HG03571 (cell line): ENCODE measurements at regions not wholly inside any gene's neighbourhood (a gene's known extent, or its start where the extent isn't known, plus 50 kb on each side); places are given as distances from the start of the nearest gene placed in this dataset.
"Not testable (repeated sequence)": the region's sequence is repeated elsewhere in the genome, so short reads cannot be mapped to it uniquely, and the experiment has no call there.

Experiments used
- ATAC-seq: cut with Tn5 transposase; IDR thresholded peaks from one replicate; pipeline ENCODE4 v1.9.1; 2021; ENCODE audit not compliant: unreplicated experiment

DNA sequence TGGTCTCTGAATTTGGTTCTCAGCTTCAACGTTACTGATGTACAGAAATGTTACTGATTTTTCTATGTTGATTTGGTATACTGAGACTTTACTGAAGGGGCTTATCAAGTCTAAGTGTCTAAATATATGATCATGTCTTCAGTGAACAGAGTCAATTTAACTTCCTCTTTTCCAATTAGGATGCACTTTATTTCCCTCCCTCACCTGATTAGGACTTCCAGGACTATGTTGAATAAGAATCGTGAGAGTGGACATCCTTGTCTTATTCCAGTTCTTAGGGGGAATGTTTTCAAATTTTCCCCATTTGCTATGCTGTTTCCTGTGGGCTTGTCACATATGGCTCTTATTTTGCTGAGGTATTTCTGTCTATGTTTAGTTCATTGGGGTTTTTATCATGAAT, 349.5 kb downstream of the PRR16 start:
- ATAC-seq, result no peak

DNA sequence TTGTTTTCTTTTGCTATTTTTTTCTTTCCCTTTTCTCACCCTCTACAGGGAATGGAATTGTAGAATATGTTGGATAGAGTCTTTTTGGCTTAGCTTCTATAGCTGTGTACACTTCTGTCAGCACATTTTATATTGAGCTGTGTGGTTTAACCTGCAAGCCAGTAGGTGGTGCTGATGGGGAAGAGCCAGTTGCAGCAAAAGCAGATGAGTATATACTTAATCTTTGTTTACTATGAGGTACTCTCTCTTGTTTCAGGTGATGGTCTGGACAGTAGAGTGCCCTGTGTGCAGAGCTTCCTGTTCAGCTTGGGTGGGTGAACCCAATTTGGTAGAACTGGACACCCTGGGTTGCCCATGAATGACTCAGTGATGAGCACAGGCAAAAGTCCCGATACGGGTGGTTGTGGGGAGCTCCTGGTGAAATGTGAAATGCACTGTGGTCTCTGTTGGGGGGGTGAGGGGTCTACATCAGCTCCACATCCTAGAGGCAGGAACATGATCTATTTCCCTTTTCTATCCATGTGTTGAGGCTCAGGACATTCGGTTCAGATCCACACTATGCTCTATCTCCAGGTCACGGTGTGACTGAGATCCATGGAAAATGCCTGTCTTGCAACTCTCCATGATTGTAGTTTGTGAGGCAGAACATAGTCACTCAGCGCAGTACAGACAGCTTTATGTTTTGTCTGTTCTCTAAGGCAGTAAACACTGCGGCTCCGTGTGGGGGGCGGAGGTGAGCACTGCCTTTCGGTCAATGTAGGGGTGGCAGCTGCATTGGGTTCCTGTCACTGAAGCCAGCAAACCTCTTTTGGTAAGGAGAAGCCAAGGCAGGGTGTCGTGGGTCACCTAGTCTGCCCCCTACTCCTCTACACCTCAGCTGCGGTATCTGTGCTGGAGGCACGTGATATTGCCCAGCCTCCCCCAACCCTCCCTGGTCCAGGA, 353.2 kb downstream of the PRR16 start:
- no peak for ATAC-seq

DNA sequence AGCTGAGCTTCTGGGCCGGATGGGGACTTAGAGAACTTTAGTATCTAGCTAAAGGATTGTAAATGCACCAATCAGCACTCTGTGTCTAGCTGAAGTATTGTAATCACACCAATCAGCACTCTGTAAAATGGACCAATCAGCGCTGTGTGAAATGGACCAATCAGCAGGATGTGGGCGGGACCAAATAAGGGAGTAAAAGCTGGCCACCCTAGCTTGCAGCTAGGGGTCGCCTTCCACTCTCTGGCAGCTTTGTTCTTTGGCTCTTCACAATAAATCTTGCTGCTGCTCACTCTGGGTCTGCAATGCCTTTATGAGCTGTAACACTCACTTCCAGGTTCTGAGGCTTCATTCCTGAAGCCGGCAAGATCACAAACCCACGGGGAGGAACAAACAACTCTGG, 354.0 kb downstream of the PRR16 start:
- ATAC-seq, result no peak

DNA sequence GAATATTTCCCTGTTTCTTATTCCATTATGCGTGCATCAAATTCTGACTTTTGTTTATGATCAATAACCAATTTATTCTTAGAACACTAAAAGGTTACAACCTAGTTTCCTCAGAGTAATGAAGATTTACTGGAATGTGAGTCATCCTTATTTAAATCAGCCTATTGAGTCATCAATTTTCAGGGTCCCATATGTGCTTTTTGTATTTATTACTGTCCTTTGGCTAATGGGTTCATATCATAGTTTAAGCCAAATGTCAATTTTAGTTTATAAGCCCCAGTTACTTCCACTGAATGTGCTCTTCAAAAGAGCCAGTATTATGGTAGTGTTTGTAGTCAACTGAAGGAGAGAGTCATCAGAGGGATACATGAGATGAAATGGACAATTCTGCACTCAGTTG, 359.2 kb downstream of the PRR16 start:
- ATAC-seq, result no peak

DNA sequence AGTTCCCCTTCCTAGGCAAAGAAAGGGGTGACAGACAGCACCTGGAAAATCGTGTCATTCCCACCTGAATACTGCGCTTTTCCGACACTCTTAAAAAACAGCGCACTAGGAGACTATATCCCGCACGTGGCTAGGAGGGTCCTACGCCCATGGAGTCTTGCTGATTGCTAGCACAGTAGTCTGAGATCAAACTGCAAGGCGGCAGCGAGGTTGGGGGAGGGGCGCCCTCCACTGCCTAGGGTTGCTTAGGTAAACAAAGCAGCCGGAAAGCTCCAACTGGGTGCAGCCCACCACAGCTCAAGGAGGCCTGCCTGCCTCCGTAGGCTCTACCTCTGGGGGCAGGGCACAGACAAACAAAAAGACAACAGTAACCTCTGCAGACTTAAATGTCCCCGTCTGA, 367.5 kb downstream of the PRR16 start:
- ATAC-seq, result not testable (repeated sequence)

DNA sequence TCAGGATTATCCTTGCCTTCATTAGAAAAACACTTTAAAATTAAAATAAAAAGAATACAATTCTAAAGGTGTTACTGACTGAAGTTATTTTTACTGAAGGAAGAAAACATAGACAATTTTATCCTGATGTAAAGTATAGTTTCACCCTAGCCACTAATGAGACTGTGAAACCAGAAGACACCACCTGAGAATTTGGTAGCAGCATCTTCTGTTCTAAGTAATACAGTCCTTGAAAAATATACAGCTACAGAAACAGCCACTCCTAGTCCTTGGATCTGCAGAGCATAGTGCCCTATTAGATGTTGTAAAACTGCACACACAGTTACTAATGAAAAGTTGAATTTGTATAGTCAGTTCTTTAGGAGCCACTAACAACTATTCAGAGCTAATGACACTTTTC, 377.7 kb downstream of the PRR16 start:
- no peak for ATAC-seq

DNA sequence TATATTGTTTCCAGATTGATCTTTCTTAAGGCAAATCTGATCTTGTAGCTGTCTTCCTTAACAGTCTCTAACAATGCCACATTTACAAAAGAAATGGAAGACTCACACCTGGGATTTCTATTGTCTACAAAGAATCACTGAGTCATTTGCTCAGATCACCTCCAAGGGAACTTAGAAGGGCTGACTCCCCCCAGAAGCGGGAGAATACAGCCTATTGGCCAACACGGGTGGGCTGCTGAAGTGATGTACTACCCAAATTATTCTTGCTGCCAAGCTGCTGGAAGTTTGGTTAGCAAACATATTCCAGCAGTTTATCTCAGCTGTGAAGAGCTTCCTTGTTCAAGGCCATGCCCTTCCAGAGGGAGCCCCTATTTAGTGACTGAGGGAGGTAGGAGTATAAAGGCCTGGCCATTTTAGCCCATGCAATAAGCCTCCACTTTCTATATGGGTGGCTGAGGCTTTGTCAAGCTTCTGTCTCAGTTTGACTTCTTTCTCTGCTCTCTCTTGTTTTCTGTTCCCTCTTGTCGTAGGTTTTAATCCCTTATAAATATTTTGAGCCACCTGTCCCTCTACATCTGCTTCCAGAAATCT, 379.4 kb downstream of the PRR16 start:
- no peak for ATAC-seq

DNA sequence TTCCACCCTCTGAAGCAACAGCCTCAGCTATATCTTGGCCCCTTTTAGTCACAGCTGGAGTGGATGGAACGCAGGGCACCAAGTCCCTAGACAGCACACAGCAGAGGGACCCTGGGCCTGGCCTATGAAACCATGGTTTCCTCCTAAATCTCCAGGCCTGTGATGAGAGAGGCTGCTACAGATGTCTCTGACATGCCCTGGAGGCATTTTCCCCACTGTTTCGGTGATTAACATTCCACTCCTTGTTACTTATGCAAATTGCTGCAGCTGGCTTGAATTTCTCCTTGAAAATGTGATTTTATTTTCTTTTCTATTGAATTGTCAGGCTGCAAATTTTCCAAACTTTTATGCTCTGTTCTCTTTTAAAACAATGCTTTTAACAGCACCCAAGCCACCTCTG, 384.8 kb downstream of the PRR16 start:
- ATAC-seq, result no peak

DNA sequence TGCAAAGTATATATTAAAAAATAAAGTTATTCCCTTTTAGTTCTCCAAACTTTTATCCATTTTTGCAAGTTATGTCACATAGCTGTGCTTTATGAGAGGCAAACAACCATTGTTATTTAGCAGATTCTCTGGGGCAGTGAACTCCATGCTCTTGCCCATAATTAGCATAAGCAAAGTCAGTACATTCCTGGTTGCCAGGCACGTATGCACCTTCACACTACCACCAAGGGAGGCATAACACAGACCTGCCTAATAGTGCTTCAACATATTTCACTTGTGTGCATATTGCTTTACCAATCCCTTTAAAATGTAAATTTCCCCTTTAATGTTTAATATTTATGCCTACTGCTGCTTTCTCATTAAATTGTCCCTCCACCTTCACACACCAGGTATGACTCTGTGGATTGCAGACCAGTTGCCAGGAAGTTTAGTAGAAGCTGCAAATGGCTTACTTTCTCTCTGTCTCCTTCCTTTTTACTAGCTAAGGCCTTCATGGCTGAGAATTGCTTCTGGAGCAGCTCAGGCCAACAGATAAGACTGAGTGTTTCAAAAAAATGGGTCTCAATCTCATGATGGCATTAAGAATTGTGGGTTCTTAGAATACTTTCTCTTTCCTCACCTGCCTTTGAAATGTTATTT, 388.2 kb downstream of the PRR16 start:
- no peak for ATAC-seq

DNA sequence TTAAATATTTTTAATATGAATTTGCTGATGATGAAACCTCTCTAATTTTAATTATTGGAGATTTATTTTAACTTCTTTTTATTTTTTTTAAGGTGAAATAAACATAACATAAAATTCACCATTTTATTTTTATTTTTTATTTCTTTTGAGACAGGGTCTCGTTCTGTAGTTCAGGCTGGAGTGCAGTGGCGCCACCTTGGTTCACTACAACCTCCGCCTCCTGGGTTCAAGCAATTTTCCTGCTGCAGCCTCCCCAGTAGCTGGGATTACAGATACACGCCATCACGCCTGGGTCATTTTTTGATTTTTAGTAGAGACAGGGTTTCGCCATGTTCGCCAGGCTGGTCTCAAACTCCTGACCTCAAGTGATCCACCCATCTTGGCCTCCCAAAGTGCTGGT, 402.9 kb downstream of the PRR16 start:
- no peak for ATAC-seq

DNA sequence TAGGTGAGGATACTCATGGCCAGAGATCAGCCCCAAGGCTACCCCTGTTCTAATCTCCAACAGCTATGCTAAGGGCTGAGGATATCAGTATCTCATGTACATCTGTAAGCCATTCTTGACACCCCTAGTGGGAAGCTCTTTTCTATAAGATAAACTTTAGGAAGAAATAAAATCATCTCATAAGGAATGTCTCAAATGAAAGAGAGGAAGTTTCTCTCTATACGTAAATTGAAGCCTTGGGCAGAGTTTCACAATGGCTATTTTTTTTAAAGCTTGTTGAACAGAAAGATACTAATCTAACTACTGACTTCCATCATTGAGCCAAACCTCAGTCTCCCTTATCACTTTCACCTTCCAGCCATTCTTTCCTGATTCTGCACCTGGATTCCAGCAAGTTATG, 405.7 kb downstream of the PRR16 start:
- no peak for ATAC-seq

DNA sequence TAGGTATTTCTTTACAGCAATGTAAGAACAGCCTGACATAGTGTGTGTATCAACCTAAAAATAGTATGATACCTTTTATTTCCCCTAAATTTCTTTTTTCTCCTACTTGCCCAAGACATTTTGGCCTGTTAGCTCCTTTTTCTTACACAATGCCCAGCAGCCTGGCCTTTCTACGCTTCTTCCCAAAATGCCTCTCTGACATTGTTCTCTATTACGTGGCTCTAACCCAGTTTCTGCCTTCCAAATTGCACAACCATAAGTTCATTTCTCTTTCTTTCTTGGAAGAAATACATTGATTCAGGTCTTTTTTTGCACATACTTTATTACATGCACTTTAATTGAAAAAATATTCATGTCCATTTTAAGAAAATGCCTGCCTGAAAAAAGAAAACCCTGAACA, 408.2 kb downstream of the PRR16 start:
- no peak for ATAC-seq

DNA sequence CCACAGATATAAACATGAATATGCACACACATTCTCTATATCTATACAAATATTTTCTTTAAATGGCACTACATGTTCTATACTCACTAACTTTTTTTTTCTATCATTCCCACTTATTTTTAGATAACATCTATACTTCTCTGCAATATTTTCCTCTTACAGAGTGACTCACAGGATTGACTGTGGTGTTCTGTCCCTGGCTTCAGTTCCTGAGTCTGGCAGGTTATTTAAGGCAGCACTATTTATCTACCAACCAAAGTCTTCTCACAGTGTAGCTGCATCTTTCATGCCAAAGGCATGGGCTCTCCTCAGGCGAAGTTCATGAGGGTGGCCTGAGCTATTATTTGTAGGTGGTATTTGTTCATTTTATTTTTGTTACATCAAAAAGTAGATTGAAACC, 409.0 kb downstream of the PRR16 start:
- no peak for ATAC-seq

DNA sequence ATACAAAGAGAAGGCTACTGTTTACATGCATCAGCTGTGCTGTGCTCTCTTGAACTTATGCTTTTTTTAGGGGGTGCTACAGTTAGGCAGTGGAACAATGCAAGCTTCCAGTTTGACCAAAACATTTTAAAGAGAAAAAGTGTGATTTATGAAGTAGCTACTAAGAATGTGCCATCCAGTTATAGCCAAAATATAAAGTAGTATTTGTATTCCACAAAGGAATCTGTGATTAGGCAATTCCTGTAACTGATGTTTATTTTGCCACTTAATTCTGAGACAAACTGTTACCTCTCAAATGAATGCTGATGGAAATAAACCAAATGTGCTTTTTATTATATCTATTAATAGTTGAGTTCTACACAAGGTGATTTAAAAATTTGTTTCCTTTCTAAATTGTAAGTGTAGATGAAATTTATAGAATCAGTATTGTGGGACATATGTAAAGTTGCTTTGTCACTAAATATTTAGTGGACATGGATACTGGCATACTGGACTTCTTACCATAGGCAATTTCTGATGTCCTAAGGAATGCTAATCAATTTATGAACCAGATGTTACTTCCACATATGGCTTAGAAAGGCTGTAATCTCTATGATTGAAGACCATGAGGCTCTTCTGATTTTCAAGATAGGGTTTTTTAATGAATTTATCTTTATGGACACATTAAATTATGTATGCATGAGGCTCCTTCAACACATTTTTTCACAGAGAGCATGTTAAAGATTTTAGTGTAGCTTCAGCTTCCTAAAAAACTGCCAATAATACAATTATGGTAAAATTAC, 410.2 kb downstream of the PRR16 start:
- ATAC-seq, result no peak

DNA sequence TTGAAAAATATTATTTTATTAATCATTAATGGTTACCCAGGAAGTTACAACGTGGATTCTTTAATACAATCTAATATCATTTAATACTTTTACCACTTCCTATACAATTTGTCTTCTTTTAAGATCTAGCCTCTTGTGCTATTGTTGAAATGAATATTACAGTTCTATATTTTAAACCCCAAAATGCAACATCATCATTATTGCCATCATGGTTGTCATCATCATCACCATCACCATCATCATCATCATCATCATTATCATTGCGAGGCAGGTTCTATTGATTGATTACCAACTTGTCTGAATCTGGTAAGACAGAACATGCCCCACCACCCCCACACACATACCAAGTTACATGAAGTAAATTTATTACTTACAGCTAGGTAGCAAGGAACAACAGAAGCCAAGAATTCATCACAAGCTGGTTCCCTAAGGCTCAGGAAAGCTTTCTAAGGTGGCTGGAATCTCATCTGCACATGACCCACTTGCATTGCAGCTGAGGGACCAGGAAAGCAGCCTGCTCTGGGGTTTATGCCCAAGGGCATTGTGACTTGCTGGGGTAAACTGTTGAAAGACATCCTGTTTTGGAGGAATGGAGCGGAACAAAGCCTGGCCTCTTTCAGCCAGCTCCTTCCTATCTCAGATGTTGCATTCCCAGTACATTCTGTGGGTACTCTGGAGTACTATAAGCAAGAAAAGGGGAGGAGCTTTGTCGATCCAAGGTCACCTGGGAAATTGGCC, 418.1 kb downstream of the PRR16 start:
- no peak for ATAC-seq

DNA sequence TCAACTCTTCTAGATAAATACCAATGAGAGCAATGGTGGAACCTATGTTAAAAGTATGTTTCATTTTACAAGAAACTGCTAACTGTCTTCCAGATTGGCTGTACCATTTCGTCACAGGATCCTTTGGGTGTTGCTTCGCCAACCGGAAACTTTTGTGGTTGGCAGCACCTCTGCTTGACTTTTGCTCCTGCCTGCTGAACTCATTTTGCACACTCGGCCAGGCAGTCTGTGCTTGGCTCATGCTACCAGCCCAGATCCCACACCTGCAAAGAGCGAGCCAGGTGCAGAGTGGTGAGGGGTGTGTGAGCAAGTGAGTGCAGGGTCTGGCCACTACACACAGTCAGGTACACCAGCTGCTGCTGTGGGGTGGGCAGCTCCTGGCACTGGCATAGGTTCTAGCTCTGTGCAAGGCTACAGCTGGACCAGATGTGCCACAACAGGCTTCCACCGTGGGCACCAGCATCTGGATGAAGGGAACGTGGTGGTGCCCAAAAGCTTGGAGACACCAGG, 422.3 kb downstream of the PRR16 start:
- ATAC-seq, result no peak

DNA sequence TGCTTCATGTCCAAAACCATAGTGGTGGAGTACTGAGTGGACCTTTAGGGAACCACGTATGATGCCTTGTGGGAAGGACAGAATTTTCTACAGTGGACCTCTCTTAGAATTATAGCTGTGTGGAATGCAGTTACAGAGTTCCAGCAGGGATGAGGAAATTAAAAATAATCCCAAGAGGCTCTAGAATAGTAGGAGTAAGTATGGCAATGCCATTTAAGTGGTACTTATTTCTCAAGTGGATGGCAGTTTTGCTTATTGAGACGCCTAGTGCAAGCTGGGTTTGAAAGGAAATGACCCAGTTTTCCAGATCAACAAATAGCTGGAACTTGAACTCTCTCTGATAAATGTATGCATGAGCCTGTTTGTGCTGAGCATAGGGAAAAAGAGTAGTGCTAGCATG, 431.6 kb downstream of the PRR16 start:
- no peak for ATAC-seq

DNA sequence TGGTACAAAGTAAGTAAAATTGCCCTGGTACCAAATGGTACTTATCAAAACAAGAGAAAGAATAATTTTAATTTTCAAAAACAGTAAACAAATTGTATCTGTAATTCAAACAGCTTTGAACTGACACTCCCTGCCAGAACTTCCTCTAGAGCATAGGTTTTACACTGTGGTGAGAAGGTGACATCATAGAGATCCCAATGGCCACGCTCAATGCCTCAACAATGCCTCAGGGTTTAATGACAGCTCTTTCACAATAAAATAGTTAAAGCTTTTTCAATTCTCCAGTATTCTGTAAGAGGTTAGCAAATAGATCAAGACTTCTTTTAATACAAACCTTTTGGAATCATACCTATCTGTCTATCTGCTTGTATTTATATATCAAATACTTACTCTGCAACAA, 437.1 kb downstream of the PRR16 start:
- no peak for ATAC-seq

DNA sequence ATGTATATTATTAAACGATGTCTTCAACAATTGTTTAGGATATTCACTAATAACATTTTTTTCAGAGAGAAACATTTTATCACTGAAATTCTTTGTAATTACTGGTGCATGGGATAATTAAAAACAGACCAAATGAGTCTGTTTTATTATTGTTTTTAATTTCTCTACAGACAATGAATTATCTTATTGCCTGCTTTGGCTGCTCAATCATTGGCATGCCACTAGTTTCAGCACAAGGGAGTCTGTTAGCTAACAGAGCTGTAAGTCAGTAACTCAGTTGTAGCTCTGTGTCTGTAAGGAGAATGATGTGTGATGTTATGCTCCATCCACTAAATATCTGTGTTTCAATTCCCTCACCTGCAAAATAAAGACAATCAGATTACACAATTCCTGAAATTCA, 443.9 kb downstream of the PRR16 start:
- ATAC-seq, result no peak

DNA sequence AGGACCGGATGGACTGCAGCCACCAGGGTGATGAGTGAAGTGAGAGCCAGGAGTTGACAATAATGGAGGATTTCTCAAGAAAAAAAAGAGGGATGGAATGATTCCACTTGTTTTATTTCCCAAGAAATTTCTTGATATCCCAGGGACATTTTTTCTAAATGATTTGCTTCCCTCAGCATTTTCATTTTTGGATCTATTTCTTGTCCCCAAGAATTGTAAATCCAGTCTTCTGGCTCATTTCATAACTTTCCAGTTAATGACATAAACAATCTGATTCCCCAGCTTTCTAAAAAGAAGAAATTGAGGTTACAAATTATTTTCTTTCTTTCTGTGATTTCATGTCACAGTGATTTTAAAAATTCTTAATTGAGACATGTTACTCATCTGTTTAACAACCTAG, 446.5 kb downstream of the PRR16 start:
- ATAC-seq, result no peak

DNA sequence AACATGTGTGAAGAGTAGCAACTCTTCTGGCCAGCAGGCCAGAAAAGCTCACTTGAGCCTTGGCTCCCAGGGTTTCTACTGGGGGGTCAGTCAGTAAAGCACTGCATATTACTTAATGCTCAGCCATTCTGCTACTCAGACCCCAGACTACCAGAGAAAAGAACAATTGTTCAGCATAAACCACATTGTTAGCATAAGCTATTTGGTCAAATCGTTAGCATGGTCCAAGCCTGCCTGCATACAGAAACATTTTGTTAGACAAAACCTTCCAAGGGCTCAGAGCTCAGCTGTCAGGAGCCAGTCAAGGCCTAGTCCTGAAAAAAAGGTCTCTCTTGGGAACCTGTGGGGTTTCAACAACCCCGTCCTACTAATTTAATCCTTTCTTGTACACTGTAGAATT, 449.3 kb downstream of the PRR16 start:
- no peak for ATAC-seq
